GM21447 (cell line): ENCODE measurements at regions not wholly inside any gene's neighbourhood (a gene's known extent, or its start where the extent isn't known, plus 50 kb on each side); places are given as distances from the start of the nearest gene placed in this dataset.
"Not testable (repeated sequence)": the region's sequence is repeated elsewhere in the genome, so short reads cannot be mapped to it uniquely, and the experiment has no call there.

Experiments used
- ATAC-seq: cut with Tn5 transposase; IDR thresholded peaks from one replicate; pipeline ENCODE4 v1.9.1; 2021; ENCODE audit not compliant: unreplicated experiment

DNA sequence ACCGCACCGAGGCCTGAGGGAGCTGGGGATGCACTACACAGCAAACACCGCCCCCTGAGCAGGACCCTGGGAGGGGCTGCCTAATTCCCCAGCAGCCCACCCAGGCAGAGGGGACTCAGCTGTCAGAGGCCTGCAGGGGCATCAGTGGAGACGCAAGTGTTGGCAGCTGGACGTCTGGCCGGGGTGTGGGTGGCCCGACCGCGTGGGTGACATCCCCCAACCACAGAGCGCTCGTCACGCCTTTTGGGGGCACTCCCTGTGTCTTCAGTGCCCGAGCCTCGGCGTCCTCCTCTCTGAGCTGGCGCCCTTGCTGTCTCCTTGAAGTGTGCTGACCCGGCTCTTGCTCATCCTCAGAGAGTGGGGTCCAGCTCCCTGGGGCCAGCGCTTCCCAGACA, 150.2 kb downstream of the BRD1 start:
- no peak for ATAC-seq

DNA sequence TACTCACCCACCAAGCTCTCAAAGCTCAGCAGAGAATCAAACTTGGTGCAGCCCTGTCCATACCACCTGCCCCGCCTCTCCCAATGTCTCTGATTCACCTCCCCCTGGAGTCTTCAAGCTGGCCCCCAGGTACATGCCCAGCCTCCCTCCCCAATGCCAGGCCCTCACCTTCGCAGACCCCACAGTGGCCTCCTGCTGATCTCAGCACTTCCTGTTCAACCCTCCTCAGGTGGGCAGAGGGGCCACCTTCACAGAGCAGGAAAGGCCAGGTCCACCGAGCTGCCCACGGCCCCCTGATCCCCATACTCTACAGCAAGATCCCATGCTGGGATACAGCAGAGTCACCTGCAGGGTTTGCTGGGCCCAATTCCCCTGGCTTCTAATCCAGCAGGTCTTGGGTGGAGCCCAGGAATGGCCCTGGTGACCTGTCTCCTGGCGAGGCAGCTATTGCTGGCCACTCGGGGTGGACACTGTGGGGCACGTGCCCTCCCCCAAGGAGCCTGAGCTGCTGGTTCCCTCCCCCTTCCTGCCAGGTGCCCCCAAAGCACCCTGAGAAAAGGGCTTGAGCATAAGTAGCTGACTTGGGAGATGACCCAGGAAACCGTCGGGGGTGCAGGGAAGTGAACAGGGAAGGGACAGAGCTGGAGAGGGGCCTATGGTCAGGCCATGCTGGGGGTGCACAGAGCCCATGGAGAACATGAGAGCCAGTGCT, 150.7 kb downstream of the BRD1 start:
- no peak for ATAC-seq

DNA sequence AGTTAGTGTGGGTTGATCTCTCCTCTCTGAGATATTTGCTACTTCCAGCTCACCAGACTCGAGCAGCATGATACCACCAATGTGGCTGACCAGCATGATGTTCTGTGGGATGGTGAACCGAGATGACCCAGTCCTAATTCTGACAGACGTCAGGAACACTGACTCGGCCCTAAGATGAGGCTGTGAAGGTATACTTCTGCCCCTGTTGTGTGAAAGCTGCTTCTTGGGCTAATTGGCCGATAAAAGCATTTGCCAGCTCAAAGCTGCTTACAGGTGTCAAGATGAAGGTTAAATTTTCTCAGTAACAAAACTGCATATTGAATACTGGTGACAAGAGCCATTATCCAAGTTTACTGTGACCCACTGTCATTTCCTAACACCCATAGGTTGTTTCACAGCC, 151.4 kb downstream of the BRD1 start:
- ATAC-seq = no peak

DNA sequence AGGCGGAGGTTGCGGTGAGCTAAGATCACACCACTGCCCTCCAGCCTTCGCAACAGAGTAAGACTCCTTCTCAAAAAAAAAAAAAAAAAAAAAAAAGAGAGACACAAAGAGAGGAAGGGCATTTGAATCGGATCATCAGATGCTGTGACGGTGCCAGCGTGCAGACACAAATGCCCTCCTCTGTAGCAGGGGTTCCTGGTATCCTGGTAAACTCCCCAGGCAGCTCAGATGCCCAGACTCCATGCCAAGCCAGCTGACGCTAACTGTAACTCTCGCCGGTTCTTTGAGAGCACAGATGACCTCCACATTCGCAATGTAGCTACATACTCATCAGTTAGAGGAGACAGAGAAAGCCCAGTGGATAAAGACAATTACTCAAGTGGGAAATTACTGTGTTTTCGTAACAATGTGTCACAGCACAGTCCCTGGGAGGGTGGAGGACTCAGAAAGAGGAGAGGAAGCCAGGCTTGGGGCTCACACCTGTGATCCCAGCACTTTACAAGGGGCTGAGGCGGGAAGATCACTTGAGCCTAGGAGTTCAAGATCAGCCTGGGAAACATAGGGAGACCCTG, 153.1 kb downstream of the BRD1 start:
- ATAC-seq = no peak

DNA sequence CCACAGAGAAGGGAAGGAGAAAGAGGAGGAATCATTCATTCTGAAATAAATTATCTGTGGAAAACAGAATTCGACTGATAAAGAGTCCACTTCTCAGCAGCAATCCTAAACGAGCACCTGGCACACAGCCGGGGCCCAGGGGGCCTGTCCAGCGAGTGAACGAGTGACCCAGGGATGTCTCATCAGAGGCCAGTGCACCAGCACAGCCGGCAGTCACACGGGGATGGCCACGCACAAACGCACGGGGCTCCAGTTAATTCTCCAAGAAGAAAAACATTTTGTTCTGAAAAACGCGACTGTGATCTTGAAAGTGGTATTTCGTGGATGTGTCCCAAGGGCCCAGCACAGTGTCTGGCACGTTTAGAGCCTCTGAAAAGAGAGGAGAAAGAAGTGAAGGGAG, 154.6 kb downstream of the BRD1 start:
- no peak for ATAC-seq

DNA sequence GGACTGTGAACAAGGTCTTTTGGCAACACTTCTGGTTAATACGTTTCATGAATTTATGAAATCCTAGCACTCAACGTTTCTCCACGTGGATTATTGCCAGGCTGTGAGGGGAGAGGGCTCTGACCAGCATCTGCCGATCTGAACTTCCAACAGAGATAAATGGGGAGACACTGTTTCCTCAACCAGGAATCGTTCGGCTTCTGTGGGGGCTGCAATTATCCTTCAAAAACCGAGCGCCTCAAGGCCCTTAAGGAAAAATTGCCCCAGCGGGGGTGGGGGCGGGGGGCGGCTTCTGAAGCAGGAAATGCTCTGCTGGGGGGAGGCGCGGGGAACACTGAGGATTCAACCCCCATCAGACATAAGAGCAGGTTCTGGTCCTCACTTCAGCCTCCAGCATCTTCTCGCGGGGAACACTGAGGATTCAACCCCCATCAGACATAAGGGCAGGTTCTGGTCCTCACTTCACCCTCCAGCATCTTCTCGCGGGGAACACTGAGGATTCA, 155.6 kb downstream of the BRD1 start:
- no peak for ATAC-seq

DNA sequence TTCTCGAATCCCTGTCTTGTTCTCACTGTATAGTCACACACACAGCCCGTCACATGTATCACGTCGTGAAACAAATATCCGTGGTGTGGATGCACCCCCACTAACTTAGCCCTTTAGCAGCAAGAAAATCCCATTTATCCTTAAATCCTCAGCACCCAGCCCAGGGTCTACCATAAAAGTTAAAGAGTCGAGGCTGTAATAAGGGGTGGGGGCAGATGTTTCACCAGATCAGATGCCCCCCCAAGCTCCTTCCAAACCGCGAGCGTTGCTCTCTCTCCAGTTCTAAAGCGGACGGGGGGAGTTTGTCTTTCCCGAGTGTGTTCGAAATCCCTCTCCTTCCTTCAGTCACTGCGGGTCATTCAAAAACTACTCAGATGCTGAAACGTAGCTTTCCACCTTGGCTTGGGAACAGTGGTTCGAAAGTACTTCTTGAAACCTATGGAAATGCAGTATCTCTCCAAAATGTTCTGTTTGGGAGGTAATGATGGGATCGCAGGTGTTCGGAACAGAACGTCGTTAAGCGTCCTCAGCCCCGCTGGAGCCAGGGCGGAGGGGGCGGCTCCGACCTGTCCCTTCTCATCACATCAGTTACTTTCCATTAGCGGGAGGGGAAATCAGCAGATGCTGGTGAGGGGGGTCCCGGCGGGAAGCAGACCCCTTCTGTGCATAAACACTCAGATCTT, 156.2 kb downstream of the BRD1 start:
- no peak for ATAC-seq

DNA sequence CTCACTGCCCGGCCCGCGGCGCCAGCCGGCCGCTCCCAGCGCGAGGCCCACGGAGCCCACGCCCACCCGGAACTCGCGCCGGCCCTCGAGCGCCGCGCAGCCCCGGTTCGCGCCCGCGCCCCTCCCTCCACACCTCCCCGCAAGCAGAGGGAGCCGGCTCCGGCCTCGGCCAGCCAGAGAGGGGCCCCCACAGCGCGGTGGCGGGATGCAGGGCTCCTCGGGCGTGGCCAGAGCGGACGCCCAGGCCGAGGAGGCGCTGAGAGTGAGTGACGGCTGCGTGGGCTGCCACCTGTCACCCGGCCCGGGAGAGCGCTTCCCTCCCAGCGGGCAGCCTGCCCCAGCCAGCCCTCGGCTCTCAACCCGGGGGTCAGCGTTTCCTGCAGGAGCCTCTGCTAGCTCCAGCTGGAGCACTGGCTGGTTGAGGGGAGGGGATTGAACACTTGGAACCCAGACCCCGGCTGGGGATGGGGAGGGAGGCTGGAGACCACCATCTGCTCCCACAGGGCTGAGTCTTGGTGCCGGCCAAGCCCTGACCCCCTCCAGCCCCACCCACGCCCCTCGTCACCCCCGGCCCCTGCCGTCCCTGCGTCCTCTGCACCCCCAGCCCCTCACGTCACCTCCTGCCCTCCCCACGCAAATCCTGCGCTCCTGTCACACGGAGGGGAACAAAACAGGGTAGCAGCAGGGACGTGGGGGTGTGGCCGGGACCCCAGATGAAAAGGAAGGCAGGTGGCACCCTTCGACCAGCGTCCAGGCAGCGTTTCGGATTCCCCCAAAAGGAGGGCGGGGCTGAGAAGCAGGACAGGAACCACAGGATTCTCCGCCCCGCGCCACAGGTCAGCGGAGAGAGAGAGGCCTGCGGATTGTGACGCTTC, 157.0 kb downstream of the BRD1 start:
- no peak for ATAC-seq

DNA sequence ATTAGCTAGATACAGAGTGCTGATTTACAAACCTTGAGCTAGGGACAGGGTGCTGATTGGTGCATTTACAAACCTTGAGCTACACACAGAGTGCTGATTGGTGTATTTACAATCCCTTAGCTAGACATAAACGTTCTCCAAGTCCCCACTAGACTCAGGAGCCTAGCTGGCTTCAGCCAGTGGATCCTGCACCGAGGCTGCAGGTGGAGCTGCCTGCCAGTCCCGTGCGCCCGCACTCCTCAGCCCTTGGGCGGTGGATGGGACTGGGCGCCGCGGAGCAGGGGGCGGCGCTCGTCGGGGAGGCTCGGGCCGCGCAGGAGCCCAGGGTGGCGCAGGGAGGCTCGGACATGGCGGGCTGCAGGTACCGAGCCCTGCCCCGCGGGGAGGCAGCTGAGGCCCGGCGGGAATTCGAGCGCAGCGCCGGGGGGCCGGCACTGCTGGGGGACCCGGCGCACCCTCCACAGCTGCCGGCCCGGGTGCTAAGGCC, 157.7 kb downstream of the BRD1 start:
- not testable (repeated sequence) for ATAC-seq

DNA sequence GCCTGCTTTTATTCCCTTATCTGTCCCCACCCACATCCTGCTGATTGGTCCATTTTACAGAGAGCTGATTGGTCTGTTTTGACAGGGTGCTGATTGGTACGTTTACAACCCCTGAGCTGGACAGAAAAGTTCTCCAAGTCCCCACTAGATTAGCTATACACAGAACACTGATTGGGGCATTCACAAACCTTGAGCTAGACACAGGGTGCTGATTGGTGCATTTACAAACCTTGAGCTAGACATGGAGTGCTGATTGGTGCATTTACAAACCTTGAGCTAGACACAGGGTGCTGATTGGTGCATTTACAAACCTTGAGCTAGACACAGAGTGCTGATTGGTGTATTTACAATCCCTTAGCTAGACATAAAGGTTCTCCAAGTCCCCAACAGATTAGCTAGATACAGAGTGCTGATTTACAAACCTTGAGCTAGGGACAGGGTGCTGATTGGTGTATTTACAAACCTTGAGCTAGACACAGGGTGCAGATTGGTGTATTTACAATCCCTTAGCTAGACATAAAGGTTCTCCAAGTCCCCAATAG, 158.2 kb downstream of the BRD1 start:
- ATAC-seq = not testable (repeated sequence)

DNA sequence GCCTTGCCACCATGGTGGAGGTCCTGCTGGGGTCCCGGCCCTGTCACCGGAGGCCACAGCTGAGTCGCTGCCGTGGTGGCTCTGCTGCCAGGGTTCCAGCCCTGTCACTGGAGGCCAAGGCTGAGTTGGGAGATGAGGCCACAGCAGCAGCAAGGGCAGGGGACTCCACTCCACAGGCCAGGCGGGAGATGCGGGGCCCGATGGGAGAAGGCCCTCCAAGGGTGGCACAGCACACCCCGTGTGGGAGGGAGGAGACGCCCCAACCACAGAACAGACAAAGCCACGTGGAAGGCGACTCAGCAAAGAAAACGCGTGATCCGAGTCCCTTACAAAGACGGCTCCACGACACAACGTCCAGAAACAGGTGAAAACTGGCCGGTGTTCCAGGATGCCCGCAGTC, 159.3 kb downstream of the BRD1 start:
- ATAC-seq = no peak

DNA sequence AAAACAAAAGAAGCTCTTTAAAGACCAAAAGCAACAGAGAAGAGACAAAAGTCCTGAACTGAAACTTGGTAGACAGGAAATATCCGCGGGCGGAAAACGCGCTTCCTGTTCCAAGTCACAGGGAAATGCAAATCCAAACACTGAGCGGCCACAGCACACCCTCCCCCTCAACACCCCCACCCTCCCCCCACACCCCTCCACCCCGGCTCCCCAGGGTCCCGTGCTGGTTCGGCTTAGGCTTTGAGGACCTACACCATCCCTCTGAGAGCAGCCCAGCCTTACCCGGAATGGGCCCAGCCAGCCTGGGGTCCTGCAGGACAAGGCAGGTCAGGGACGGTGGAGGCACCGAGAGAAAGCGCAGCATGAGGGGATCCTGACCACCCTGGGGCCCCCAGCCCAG, 160.4 kb downstream of the BRD1 start:
- ATAC-seq = no peak

DNA sequence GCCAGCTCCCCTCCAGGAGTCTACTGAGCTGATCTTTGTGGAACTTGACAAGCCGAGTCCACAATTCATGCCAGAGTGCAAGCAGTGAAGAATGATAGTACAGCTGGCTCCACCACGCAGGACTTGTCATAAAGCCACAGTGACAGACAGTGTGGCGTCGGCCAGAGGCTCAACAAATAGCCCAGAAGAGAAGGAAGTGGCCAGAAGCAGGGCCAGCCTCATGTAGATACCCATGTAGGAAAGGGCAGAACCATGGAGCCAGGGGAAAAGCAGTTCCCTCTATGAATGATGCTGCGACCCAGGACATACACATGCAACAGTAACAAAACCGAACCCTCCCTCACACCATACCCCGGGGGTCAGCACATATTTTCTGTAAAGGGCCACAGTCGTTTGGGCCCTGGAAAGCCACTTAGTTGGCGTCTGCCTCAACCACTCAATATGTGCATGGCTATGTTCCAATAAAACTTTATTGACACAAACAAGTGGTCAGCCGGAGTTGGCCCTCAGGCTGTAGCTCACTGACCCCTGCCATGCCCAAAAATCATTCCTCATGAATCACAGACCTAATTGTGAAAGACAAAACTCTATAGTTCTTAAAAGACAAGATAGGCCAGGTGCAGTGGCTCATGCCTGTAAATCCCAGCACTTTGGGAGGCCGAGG, 161.4 kb downstream of the BRD1 start:
- ATAC-seq = no peak

DNA sequence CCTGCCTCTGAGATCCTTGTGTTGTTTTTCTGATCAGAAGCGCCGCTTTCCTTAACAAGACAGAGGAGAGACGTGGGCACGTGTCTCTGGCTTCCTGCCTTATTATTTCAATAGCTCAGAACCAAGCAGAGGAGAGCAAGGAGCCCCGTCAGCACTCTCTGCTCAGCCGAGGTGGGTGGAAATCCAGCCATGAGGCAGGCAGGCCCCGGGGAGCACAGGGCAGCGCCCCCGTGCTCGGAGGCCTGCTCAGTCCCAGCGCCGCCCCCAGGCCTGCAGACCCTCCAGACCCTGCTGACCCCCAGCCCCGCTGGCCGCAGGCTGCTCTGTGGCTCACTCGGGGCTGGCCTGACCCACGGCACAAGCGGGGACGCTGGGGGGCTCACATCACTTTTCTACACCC, 162.8 kb downstream of the BRD1 start:
- no peak for ATAC-seq

DNA sequence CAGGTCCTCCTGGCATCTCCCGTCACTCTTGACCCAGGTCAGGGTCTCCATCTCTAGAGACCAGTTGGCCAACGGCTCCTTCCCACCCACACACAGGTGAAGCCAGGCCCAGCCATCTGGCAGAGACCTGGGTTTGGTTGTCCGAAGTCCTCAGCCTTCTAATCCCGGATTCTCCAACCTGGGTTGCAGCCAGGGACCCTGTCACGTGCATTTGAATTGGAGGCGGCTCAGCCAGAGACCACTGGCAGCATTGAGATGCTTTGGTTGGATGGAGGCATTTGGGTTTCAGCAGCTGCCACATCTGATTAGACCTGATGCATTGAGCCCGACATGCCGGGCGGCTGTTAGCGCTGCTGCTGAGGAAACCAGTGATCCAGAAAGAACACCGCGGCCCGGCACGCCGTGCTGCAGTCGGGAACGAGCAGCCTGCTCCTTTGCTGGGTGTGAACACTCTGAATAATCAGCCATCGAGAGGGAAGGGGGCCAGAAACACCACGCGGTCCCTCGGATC, 163.2 kb downstream of the BRD1 start:
- ATAC-seq = no peak

DNA sequence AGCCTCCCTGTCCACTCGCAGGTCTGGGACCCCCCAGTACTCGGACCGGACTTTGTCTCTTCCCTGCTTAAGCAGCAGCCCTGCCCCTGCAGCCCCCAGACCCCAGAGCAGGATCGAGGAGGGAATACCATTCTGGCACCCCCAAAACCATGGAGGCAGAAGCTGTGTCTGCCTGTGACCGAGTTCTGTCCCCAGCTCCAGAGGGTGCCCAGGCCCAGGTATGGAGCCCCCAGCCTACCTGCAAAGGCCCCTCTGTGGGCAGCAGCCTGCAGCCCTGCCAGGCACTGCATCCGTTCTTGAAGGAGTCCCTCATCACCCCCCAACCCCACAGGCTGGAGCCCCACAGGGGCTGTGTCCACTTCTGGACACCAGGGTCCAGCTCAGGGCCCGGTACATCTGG, 163.8 kb downstream of the BRD1 start:
- ATAC-seq = no peak

DNA sequence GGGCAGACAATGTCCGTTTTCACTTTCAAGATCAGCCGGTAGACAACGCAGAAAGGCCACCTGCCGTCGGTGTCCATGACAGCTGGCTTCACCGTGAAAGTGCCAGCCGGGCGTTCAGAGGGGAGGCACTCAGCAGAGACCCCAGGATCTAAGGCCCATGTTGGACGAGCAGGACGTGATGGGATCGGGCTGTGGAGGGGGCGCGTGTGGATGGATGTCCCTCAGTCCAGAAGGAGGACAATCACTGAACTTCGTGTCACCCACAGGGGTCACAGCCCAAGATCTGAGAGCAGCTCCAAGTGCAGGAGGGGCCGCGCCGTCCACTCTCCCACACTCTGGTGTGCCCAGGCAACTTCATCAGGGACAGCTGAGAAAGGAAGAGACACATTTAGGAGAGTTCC, 164.4 kb downstream of the BRD1 start:
- ATAC-seq = no peak

DNA sequence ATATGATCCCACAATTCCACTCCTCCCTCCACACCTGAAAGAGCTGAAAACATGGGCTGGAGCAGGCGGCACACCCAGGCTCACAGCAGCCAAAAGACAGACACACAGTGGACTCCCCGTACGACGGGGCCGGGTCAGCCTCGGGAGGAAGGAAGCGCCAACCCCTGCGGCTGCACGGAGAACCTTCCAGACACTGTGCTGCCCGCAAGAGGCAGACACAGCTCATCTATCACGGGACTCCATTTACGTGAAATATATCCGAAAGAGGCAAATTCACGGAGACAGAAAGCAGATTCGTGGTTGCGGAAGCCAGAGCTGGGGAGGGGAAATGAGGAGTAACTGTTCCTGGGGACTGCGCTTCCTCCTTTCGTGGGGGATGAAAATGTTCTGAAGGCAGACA, 165.0 kb downstream of the BRD1 start:
- ATAC-seq = no peak

DNA sequence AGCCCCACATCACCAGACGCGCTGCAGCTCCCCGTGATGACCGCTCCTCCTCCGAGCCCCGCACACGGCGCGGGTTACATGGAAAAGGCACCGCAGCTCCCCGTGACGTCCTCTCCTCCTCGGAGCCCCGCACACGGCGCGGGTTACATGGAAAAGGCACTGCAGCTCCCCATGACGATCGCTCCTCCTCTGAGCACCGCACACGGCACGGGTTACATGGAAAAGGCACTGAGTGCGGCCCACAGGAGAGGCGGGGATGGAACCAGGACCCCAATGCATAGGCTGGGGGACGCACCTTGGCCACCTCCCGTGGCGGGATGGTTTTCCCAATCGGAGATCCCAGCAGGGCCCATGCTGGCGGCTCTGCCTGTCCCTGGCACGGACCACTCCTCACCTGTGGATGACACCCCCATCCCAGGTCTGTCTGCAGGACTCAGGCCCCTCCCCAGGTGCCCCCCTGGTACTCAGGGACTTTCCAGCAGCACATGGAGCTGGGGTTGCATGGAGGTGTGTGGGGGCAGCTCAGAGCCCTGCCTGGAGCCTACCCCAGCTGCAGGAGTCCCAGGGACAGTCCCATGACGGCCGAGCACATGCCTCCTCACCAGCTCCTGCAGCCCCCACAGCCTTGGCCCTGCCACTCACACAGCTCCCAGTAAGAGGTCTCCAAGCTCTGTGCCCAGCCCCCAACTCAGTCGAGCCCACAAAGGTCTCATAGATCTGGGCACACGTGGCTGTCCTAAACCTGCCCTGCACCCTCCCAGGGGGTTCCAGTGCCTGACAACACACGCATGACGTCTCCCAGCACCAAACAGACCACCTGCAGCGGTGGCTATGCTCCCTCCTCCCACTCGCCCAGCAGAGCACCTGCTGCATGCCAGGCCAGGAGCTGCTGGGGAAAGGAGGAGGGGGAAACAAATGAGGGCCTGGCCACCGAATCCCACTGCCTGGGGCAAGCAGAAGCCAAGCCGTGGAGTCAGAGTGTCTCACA, 166.6 kb downstream of the BRD1 start:
- ATAC-seq = no peak
